SIG-M5 treated with dmso at 0.1 percent for 504 hours (cell line): ENCODE measurements at regions not wholly inside any gene's neighbourhood (a gene's known extent, or its start where the extent isn't known, plus 50 kb on each side); places are given as distances from the start of the nearest gene placed in this dataset.
"Not testable (repeated sequence)": the region's sequence is repeated elsewhere in the genome, so short reads cannot be mapped to it uniquely, and the experiment has no call there.

ENCODE experiments used
- DNase-seq: peaks from one replicate; lab custom pipeline; 2025; ENCODE audit not compliant: unreplicated experiment; lab: John Stamatoyannopoulos, UW

DNA sequence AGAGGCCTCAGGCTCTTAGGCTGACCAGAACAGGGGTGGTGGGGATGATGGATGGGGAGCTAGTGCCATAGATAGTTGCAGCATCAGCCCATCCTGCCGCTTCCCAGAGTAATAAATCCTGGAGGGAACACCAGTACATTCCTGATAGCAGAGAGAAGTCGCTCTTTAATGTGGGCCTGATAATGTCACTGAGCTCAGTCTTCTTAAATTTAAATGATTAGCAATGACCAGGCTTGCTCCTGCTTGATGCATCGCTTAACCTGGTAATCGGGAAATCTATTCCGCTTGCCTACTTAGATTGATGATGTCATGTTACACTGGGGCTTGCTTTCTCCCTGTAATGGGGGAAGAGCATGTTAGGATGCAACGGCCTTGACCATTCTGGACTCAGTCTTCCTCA, 218.6 kb upstream of the PLXNA2 start:
- no peak for DNase-seq

DNA sequence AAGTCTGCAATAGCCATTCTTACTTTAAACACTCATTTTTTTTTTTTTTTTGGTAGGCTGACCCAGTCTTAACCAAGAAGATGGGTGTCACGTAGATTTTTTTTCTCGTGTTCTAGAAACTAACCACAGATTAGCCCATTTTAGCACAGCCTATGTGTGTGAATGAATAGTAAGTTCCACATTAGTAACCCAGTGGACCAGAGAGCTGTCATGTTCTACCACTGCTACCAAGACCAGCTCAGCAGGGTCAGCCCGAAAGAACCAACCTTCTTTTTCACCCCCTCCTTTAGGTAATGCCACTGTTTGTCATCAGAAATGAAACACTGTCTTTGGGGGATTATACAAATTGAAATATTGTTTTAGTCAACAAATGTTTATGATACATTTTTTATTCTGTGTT, 221.1 kb upstream of the PLXNA2 start:
- no peak for DNase-seq

DNA sequence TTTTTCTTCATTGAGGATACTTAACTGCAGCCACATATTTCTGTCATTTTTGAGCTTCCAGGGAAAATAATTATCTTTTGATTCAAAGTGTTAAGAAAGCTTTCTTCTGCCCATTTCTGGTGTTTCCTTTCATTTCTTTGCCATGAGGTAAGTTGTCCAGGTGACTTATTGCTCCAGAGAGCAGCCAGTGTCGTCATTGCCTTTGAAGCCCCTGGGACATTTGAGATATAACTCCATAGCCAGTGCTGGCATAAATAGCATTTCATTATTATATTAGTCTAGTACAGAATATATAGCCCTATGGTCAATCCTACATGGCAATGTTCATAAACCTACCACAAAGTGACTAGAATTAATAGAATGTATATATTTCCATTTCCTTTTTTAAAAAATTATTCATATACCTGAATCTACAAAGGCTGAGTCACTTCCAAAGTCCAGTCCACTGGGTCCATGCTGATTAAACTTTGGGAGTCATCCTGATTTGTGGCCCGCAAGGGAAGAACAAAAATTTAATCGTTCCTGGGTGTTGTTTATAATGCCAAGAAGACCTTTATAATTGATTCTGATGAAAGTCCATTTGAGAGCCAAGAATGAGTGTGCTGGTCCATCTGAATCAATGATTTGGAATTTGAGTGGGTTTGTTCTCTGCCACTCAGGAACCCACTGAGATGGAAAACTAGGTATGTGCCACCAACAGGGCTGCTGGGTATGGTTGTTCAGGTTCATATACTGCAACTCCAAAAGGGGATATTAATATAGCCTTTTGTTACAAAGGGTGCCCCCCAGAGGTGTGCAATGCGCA, 221.8 kb upstream of the PLXNA2 start:
- no peak for DNase-seq

DNA sequence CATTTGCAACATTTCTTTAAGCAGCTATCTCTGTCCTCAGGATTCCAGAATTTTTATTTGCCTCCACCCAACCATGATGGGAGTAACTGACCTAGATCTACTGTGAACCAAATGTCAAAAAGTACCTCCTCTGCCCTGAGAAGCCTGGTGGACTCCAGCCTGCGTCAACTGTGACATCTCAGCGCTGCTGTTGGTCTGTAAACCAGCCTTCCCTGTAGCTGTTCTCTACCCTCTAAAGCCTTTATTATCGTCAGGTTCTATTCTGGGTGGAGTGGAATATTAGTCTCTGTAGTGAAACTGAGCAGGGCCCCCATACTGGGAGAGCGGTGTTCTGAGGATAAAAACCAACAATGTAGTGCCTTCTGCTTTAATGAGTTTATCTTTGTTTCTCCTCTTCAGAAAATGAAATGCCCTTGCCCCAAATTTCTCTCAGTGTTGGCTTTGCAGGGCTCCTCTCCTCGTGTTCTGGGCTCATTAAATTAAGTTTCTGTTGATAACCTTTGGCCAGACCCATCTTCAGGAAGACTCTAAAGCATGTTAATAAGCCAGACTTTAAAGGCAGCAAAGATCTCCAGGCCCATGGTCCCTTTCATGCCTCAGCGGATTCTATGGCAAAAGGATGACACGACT, 223.1 kb upstream of the PLXNA2 start:
- DNase-seq: no peak

DNA sequence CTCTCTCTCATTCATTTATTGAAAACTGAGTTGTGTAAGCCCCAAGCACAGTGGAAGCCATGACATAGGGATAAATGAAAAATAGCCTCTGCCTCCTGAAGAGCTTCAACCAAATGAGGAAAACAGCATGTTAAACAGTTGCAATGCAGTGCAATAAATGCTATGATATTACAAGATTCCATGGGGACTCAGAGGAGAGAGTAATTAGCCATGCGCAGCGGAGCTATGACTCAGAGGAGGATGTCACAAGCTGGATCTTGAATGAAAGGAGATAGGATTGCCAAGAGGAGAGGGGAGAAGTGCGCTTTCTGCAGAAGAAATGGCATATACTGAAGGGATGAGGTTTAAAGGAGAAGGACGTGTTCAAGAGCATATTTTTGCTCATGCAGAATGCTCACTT, 231.3 kb upstream of the PLXNA2 start:
- DNase-seq: no peak

DNA sequence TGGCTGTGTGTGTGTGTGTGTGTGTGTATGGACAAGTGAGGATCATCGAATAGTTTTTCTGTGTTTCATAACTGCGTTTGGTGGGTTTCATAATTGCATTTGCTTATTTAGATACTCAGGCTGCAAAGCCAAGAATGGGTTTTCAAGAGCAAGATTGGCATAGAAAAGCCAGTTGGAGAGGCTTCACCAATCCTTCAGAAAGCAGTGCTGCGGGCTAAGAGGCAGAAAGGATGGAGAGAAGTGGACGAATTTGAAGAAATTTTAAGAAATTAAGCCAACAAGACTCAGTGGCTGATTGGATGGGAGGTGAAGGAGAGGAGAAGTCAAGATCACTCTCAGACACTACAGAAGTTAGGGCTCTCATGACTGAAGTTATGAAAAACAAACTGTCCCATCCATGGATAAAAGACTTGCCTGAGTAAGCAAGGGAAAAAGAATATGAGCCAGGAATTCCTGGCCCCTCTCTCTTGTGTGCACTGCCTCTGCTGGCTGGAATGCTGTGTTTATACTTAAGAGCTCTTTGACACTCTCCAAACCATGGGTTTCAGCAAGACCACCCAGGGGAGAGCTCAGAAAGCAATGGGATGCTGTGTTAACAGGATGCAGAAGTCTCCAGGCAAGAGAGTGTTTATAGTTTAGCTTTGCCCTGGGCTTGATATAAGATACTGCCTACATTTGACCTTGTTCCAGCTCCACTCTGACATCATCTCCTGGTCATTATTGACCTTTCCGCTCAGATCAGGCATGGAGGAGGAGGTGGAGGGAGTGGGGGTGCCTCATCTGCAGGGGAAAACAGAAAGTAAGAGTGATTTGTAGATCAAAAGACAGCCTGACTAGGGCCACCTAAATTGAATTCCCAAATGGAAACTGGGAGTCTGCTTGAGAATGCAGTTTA, 232.0 kb upstream of the PLXNA2 start:
- no peak for DNase-seq

DNA sequence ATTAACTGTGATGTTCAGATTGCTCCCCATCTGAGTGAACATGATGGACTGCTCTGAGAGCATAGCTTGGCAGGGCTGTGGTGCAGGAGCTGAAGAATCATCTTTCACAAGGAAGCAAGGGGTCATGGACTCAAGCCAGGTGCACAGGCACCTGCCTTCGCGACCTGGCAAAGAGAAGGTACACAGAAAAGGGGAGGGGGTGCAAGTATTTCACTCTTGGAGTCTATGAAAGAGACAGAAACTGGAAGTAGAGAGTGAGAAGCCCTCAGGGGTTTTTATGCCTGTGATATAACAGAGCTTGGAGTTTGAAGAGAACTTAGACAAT, 232.6 kb upstream of the PLXNA2 start:
- no peak for DNase-seq

DNA sequence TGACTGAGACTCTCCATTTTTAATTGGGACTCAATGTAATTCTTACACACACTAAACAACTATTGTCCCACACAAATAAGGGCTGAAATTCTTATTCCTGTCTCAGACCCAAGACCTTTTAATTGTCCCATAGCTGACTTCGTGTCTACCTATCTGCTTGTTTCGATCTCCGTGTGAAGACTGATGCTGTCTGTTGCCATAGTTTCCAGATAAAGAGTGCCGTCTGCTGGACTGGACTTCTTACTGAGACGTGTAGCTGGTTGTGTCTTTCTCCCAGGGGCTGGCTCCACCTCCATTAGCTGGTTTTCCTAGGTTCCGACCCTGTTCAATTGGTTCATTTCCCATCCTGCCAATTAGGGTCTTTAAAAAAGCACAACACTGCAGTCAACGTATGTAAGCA, 235.3 kb upstream of the PLXNA2 start:
- DNase-seq: no peak

DNA sequence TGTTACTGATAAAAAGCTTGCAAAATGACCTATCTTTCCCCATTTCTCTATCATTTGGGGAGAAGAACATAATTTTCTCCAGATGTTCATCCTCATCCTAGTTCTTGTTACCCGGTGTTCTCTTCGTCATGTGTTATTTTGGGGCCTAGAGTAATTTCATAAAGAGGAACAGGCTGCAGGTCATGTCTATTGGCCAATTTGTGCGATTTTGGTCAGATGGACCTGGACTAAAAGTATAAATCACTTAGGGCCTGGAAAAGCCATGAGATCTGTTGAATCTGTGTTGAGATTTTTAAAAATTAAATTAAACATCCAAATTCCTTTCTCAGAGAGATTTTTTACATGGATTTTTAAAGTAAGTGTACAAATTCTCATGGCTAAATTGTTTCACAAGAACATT, 241.3 kb upstream of the PLXNA2 start:
- DNase-seq: no peak

DNA sequence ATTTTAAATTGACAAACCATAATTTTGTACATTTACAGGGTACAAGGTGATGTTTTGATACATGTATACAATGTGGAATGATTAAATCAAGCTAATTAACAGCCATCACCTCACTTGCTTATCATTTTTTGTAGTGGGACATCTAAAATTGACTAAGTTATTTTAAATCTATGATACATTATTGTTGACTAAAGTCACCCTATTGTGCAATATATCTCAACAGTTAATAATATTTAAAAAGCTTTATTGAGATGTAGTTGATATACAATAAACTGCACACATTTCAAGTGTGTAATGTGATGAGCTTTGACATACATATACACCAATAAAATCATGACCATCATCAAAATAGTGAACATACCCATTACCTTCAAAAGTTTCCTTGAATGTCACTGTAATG, 242.5 kb upstream of the PLXNA2 start:
- DNase-seq: no peak

DNA sequence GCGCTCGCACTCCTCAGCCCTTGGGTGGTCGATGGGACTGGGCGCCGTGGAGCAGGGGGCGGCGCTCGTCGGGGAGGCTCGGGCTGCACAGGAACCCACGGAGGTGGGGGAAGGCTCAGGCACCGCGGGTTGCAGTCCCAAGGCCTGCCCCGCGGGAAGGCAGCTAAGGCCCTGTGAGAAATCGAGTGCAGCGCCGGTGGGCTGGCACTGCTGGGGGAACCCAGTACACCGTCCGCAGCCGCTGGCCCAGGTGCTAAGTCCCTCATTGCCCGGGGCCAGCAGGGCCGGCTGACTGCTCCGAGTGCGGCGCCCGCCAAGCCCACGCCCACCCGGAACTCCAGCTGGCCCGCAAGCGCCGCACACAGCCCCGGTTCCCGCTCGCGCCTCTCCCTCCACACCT, 244.2 kb upstream of the PLXNA2 start:
- not testable (repeated sequence) for DNase-seq

DNA sequence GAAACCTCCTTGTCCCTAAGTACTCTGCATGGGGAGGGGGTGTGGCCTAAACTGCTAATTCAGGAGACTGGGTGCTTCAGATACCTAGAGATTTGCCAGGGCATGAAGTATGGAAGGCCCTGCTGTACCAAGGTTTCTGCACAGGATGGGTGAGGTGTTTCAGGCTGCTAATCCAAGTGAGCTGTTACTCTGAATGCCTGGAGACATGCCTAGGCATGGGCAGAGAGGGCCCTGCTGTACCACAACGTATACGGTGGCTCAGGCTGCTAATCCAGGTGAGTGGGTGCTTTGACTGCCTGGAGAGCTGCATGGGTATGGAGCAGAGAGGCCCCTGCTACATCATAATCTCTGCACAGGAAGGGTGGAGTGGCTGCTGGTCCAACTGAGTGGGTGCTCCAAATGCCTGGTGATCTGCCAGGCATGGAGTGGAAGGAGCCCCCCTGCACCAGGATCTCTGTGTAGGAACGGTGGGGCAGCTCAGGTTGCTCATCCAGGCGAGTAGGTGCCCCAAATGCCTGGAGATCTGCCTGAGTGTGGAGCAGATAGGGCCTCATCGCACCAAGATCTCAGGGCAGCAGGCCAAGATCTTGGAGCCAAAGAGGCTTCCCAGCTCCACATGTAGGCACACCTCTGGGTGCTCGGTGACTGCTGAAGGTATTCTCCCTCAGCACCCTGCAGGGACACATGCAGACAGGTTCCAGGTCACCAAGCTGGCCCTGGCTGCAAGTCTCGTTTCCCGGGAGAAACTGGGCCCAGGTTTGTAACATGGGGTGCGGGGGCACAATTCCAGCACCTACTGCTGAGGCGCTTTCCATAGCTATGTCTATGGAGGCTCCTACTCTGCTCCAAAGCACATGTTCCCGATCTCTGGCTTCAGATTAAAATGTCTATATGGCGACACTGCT, 252.5 kb upstream of the PLXNA2 start:
- DNase-seq: no peak

DNA sequence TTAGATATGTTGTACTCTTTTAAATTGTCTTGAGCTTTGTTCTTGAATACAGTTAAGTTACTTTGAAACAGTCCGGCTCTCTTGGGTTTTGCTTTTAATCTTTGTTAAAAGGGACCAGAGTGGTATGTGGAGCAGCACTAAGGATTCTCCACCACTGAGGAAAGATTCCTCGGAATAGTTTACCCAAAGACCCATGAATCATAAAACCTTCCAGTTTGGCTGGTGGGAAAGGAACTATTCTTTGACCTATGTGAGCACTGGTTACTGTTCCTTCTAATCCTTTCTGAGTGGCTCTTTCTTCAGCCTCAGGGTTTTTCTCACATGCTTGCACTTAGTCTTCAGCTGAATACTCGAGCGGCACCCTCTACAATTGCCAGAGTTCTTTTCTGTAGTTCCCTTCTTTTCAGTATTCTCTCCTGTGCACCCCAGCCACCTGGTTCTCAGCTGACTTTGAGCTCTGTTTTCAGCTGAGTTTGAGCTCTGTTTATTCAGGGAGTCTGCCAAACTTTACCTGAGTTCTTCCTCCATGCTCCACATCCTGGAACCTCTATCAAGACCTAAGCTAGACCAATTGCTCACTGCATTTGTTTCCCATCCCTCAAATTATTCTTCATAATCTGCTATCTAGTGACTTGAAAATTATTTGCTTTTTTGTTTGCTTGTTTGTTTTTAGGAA, 253.8 kb upstream of the PLXNA2 start:
- no peak for DNase-seq

DNA sequence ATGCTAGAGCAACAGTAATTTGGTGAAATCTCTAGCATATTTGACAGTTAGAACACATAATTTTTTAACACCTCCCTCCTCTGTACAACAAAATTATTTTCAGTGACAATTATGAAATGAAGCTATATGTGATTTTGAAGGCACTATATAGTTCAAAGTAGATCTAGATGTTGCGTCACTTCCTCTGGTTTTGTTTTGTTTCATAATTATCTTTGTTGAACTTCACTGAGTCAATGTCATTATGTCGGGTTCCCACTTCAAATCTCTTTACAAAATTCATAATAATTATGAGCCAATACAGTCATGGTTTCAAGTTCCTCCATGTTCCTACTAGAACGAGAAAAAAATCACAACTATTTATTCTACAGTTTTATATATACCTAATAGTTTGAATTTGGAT, 254.8 kb upstream of the PLXNA2 start:
- DNase-seq: peak; percentile 49

DNA sequence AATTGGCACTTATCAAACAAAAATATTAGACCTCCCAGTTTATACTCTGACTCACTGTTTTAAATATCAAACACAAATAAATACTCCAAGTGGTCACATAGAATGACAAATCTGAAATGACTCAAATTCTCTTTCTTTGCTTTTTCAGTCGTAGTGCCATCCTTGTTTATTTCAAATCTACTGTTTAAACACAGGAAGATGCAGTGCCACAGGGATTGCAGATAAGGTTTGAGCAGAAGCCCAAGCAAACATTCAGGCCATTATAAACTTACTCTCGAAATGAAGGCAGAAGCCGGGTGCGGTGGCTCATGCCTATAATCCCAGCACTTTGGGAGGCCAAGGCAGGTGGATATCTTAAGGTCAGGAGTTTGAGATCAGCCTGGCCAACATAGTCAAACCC, 255.4 kb upstream of the PLXNA2 start:
- DNase-seq: no peak

DNA sequence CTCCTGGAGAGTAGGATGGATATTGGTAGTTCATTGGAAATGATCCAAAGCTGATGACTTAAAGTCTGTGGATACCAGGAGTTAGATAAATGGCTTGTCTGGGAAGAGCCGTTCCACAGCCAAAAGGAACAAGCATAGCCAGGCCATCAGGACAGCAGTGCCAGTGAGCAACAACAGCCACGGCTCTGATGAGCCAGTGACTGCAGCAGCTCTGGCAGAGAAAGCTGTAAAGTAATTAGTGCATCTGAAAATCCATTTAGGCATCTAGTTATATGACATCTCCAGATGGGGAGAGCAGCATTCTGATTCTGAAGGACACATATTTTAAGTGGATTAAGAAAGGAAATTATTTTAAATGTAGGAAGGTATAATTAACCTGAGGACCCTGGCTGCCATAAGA, 256.2 kb upstream of the PLXNA2 start:
- no peak for DNase-seq

DNA sequence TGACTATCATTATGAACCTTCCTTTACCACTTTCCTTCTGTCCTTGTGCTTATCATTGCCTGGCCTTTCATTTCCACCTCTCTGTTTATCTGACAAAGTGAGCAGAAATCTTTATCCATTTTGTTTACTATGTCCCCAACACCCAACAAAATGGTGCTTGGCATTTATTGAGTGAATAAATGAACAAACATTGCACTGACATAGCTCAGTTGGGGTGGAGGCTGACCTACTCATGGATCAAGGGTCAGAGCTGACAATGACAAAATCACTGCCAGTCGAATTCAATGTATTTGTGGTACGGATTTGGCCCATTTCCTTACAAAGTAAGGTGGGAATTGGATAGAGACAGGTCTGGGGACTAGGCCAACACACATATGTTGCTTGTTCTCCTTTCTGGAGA, 257.4 kb upstream of the PLXNA2 start:
- no peak for DNase-seq

DNA sequence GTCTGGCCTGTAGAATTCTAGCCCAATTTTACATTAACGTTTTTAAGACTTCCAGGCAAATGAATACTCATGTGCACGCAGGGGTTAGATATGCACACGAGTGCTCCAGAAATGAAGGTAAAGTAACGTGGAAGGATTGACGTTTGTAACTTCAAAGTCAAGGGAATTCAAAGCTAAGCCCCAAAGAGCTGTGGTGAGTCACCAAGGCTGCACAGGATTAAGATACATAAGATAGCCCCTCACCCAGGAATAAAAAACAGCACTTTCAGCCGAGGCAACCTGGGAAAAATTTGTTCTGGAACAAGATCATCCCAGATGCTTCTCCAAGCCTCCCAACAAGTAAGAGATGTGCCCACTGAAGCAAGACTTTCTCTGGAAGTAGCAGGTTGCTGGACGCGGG, 259.6 kb upstream of the PLXNA2 start:
- DNase-seq: no peak

DNA sequence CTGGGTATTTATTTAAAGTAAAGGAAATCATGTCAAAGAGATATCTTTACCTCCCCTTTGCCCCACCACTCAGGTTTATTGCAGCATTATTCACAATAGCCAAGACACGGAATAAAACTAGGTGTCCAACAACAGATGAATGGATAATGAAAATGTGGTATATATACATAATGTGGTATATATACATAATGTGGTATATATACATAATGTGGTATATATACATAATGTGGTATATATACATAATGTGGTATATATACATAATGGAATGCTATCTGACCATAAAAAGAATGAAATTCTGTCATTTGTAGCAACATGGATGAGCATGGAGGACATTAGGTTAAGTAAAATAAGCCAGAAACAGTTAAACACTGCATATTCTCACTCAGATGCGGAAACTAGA, 262.6 kb upstream of the PLXNA2 start:
- no peak for DNase-seq

DNA sequence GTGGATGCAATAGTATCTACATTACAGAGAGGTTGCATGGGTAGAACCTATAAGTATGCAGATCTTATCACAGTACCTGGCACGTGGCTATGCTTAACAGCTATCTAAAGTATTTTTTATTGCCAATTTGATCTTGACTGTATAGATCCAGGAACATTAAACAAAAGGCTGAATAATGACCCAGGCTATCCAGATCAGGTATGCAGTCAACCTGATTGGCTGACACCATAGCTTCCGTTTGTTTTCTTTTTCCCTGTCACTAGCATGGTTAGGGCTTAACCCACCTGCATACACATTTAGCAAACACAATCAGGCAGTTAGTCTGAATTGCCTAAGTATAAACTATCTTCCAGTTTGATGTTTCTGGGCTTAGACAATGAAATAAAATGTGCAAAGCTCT, 264.9 kb upstream of the PLXNA2 start:
- no peak for DNase-seq
